ENCODE measurements at regions not wholly inside any gene's neighbourhood (a gene's known extent, or its start where the extent isn't known, plus 50 kb on each side); places are given as distances from the start of the nearest gene placed in this dataset.
"Not testable (repeated sequence)": the region's sequence is repeated elsewhere in the genome, so short reads cannot be mapped to it uniquely, and the experiment has no call there.

GRCh38 chrX:130485870-130486269 lies 84.1 kb downstream of the RBMX2 start:
- intact Hi-C loops (cut with micrococcal nuclease): no loop called here
- ChIA-PET RAD21 (ENCODE audit: low non-redundant PET in 1 of 2, low total read pairs in 2 of 2, uncharacterized antibody in 2 of 2, unreplicated experiment in 2 of 2) (no interaction called here), POLR2A (no interaction called here), CTCF (no interaction called here)
- Histone ChIP-seq H3K27ac (ENCODE audit: low read depth, low read length) (no peak overlapping the region), H2AFZ (ENCODE audit: low read depth, low read length, poor library complexity, severe bottlenecking) (no peak overlapping the region), H3K27me3 (ENCODE audit: insufficient read depth, low read length) (0 out of 2 replicates have a peak, but pooled peaks cover 6% of the 10 kb centered on the region), H3K36me3 (ENCODE audit: control insufficient read depth in 1 of 2, insufficient read depth in 2 of 2, low read length in 2 of 2) (no peaks in the 10 kb centered on the region), H4K20me1 (ENCODE audit: insufficient read depth) (no peaks in the 10 kb centered on the region), H3K9me2 (ENCODE audit: insufficient read depth) (no peaks in the 10 kb centered on the region), H3K79me2 (ENCODE audit: insufficient read depth, low read length) (no peaks in the 10 kb centered on the region), H3K4me3 (replicated peaks in 1 of 2; ENCODE audit: low read depth in 1 of 2, low read length in 2 of 2) (no peak overlapping the region), H3K4me2 (ENCODE audit: low read length) (no peak overlapping the region), H3K9ac (ENCODE audit: low read length) (no peak overlapping the region), H3K9me3 (ENCODE audit: control insufficient read depth in 1 of 2, insufficient read depth in 1 of 2, low read depth in 1 of 2, low read length in 2 of 2) (no peaks in the 10 kb centered on the region), H3K4me1 (ENCODE audit: control insufficient read depth in 1 of 2, insufficient read depth in 2 of 2, low read length in 2 of 2) (no peaks in the 10 kb centered on the region)
- no peak for TF ChIP-seq POLR2A (IDR thresholded peaks at IDR 0.05; ENCODE audit: borderline replicate concordance, extremely low read depth, insufficient read depth, insufficient read length)
- TF ChIP-seq SP1 (IDR thresholded peaks at IDR 0.05; ENCODE audit: low read depth): no peak
- TF ChIP-seq ATF3 (IDR thresholded peaks at IDR 0.05): no peak
- no peak for TF ChIP-seq JUND (IDR thresholded peaks at IDR 0.05)
- no peak for TF ChIP-seq ZBTB33 (IDR thresholded peaks at IDR 0.05; ENCODE audit: extremely low read depth, insufficient replicate concordance, low read length)
- TF ChIP-seq SIN3A (IDR thresholded peaks at IDR 0.05; ENCODE audit: low read depth): no peak
- TF ChIP-seq EGR1 (IDR thresholded peaks at IDR 0.05; ENCODE audit: low read depth): no peak
- no peak for TF ChIP-seq RAD21 (IDR thresholded peaks at IDR 0.05; ENCODE audit: low read depth)
- no peak for TF ChIP-seq YY1 (IDR thresholded peaks at IDR 0.05; ENCODE audit: extremely low read depth, insufficient replicate concordance, low read depth, low read length)
- no peak for TF ChIP-seq ZNF274 (IDR thresholded peaks at IDR 0.05; ENCODE audit: low read depth, low read length)
- TF ChIP-seq ZFX (IDR thresholded peaks at IDR 0.05): no peak
- no peak for TF ChIP-seq EZH2phosphoT487 (IDR thresholded peaks at IDR 0.05; ENCODE audit: borderline replicate concordance)
- TF ChIP-seq CEBPB (IDR thresholded peaks at IDR 0.05; ENCODE audit: low read depth): no peak
- TF ChIP-seq ELF1 (IDR thresholded peaks at IDR 0.05; ENCODE audit: borderline replicate concordance, low read depth): no peak
- TF ChIP-seq POLR2AphosphoS5 (IDR thresholded peaks at IDR 0.05; ENCODE audit: low read depth, low read length): no peak
- TF ChIP-seq REST (IDR thresholded peaks at IDR 0.05; ENCODE audit: low read depth): no peak
- no peak for TF ChIP-seq MAX (IDR thresholded peaks at IDR 0.05)
- no TSS peak for BruUV-seq (replicated peaks)
- DNase-seq (ENCODE audit: low read depth, low spot score) (no peak), ATAC-seq (no peak)

GRCh38 chrX:130495502-130495901 lies 93.7 kb downstream of the RBMX2 start:
- RAD21 ChIA-PET (ENCODE audit: low non-redundant PET in 1 of 2, low total read pairs in 2 of 2, uncharacterized antibody in 2 of 2, unreplicated experiment in 2 of 2); H3K9me2 ChIP-seq (ENCODE audit: insufficient read depth); H3K4me3 ChIP-seq (replicated peaks in 1 of 2; ENCODE audit: low read depth in 1 of 2, low read length in 2 of 2); H4K20me1 ChIP-seq (ENCODE audit: insufficient read depth); BruUV-seq (replicated peaks); H3K27ac ChIP-seq (ENCODE audit: low read depth, low read length); H3K9me3 ChIP-seq (ENCODE audit: control insufficient read depth in 1 of 2, insufficient read depth in 1 of 2, low read depth in 1 of 2, low read length in 2 of 2); CTCF ChIA-PET; POLR2A ChIA-PET; H3K79me2 ChIP-seq (ENCODE audit: insufficient read depth, low read length); ATAC-seq; H3K4me1 ChIP-seq (ENCODE audit: control insufficient read depth in 1 of 2, insufficient read depth in 2 of 2, low read length in 2 of 2); DNase-seq (ENCODE audit: low read depth, low spot score); H3K4me2 ChIP-seq (ENCODE audit: low read length); intact Hi-C loops (cut with micrococcal nuclease); H3K36me3 ChIP-seq (ENCODE audit: control insufficient read depth in 1 of 2, insufficient read depth in 2 of 2, low read length in 2 of 2); H3K9ac ChIP-seq (ENCODE audit: low read length); H3K27me3 ChIP-seq (ENCODE audit: insufficient read depth, low read length); H2AFZ ChIP-seq (ENCODE audit: low read depth, low read length, poor library complexity, severe bottlenecking): not testable (repeated sequence)
